Endothelial cell of umbilical vein (primary cell): ENCODE measurements at regions not wholly inside any gene's neighbourhood (a gene's known extent, or its start where the extent isn't known, plus 50 kb on each side); places are given as distances from the start of the nearest gene placed in this dataset.

ENCODE experiments used
- BruUV-seq: library from RNA; stranded (reverse); fragments of 400-500 nt; replicated peaks from 2 replicates; lab custom pipeline; 2021; lab: Mats Ljungman, UMichigan
- CTCF ChIA-PET: fragments of 300-600, 350-600 bp; sonication (Branson Sonifier 250); formaldehyde crosslinking; loops from one replicate; lab custom pipeline; 2021; ENCODE audit warnings: antibody characterized with exemption, inconsistent platforms; lab: Charles Lee
- POLR2A ChIA-PET: fragments of 300-600, 350-600 bp; sonication (Branson Sonifier 250); formaldehyde crosslinking; loops from one replicate; lab custom pipeline; 2021; ENCODE audit warnings: antibody characterized with exemption, inconsistent platforms; lab: Charles Lee
- DNase-seq: peaks from one replicate; pipeline ENCODE4 v3.0.0-alpha.2; 2011; ENCODE audit warnings: low read depth, low spot score
- FAIRE-seq: peaks from 2 replicates; lab custom pipeline; 2011; peaks lifted over from hg19 to GRCh38; lab: Jason Lieb, UNC
- H2AFZ ChIP-seq: 2 replicates; pipeline ENCODE4 v1.6.0; 2012; ENCODE audit warnings: low read depth, low read length, control low read depth, inconsistent platforms
- H3K27ac ChIP-seq: 2 replicates; pipeline ENCODE4 v1.5.1; 2011; ENCODE audit warnings: low read depth, mild to moderate bottlenecking, control low read depth, low read length, moderate library complexity; ENCODE audit not compliant: insufficient read depth
- H3K27me3 ChIP-seq, 2 experiments: 2 replicates each; pipeline versions ENCODE4 v1.6.0 to v1.6.1; 2011; ENCODE audit warnings: low read length in 2 of 2, mixed read lengths in 1 of 2; ENCODE audit not compliant: control insufficient read depth in 2 of 2, insufficient read depth in 2 of 2
- H3K36me3 ChIP-seq, 2 experiments: 2 replicates in 1 of 2; 3 replicates in 1 of 2; pipeline ENCODE4 v1.5.1; 2011; ENCODE audit warnings: low read length in 2 of 2, mild to moderate bottlenecking in 1 of 2, moderate library complexity in 1 of 2; ENCODE audit not compliant: control insufficient read depth in 2 of 2, insufficient read depth in 2 of 2; ENCODE audit errors: extremely low read depth in 1 of 2
- H3K4me1 ChIP-seq: 3 replicates; pipeline ENCODE4 v1.5.1; 2011; ENCODE audit warnings: mild to moderate bottlenecking, low read length; ENCODE audit not compliant: control insufficient read depth, insufficient read depth; ENCODE audit errors: extremely low read depth
- H3K4me2 ChIP-seq: 2 replicates; pipeline ENCODE4 v1.6.1; 2011; ENCODE audit warnings: low read length, control low read depth, mixed read lengths; ENCODE audit not compliant: insufficient read depth
- H3K4me3 ChIP-seq, 3 experiments: fragments of 200-600 bp in 1 of 3; sonication (generic), shearing (Covaris generic) in 1 of 3; replicated peaks in 1 of 3; 2 replicates each; pipeline ENCODE4 v1.5.1; 2011 to 2016; ENCODE audit warnings: control low read depth in 3 of 3, low read length in 3 of 3, mild to moderate bottlenecking in 2 of 3, inconsistent platforms in 1 of 3, low read depth in 1 of 3, moderate library complexity in 1 of 3; ENCODE audit not compliant: insufficient read depth in 1 of 3
- H3K79me2 ChIP-seq: 2 replicates; pipeline ENCODE4 v1.6.0; 2012; ENCODE audit warnings: low read length, inconsistent platforms; ENCODE audit not compliant: control insufficient read depth, insufficient read depth
- H3K9ac ChIP-seq: replicated peaks from 2 replicates; pipeline ENCODE3; 2011; ENCODE audit warnings: low read length, control low read depth; ENCODE audit not compliant: insufficient read depth; ENCODE audit errors: extremely low read depth
- H3K9me1 ChIP-seq: replicated peaks from 3 replicates; pipeline ENCODE4 v1.6.0; 2011; ENCODE audit warnings: mild to moderate bottlenecking, low read length; ENCODE audit not compliant: control insufficient read depth, insufficient read depth; ENCODE audit errors: extremely low read depth
- H3K9me3 ChIP-seq: replicated peaks from 2 replicates; pipeline ENCODE4 v1.5.1; 2012; ENCODE audit warnings: low read length, inconsistent platforms; ENCODE audit not compliant: control insufficient read depth, insufficient read depth
- H4K20me1 ChIP-seq: replicated peaks from 2 replicates; pipeline ENCODE3; 2011; ENCODE audit warnings: mild to moderate bottlenecking, low read length; ENCODE audit not compliant: control insufficient read depth, insufficient read depth; ENCODE audit errors: extremely low read depth
- CTCF ChIP-seq, 2 donors: IDR thresholded peaks; 1 replicate in 1 of 2; 2 replicates in 1 of 2; pipeline ENCODE4 v1.5.1; 2011; ENCODE audit warnings: low read length in 2 of 2, mild to moderate bottlenecking in 2 of 2, moderate library complexity in 2 of 2, control low read depth in 1 of 2, inconsistent platforms in 1 of 2, low read depth in 1 of 2; ENCODE audit not compliant: insufficient read depth in 1 of 2; ENCODE audit errors: extremely low read depth in 1 of 2
- EZH2 ChIP-seq: IDR thresholded peaks from 2 replicates; pipeline ENCODE4 v1.6.1; 2012; ENCODE audit warnings: borderline replicate concordance, low read depth, mild to moderate bottlenecking, moderate library complexity, low read length, inconsistent platforms; ENCODE audit not compliant: severe bottlenecking
- FOS ChIP-seq: IDR thresholded peaks from 2 replicates; pipeline ENCODE4 v1.6.1; 2011; ENCODE audit warnings: mild to moderate bottlenecking, low read length, moderate library complexity, borderline replicate concordance; ENCODE audit not compliant: insufficient read depth
- GATA2 ChIP-seq: IDR thresholded peaks from 2 replicates; pipeline ENCODE4 v1.7.0; 2011; ENCODE audit warnings: low read depth, mild to moderate bottlenecking, moderate library complexity, mixed read lengths, low read length; ENCODE audit not compliant: insufficient read length, insufficient read depth
- JUN ChIP-seq: IDR thresholded peaks from 2 replicates; pipeline ENCODE4 v1.6.1; 2011; ENCODE audit warnings: borderline replicate concordance, low read depth; ENCODE audit not compliant: insufficient read length, insufficient read depth
- MAX ChIP-seq: IDR thresholded peaks from 2 replicates; pipeline ENCODE4 v1.6.1; 2011; ENCODE audit not compliant: insufficient read depth, insufficient read length
- MYC ChIP-seq: IDR thresholded peaks from one replicate; pipeline ENCODE4 v1.6.1; 2011; ENCODE audit warnings: mild to moderate bottlenecking, low read depth, low read length
- POLR2A ChIP-seq: IDR thresholded peaks from 2 replicates; pipeline ENCODE4 v1.6.1; 2012; ENCODE audit warnings: low read depth, mild to moderate bottlenecking, control low read depth, low read length
- POLR2AphosphoS5 ChIP-seq: IDR thresholded peaks from 2 replicates; pipeline ENCODE4 v1.6.1; 2012; ENCODE audit warnings: low read depth, mild to moderate bottlenecking, control low read depth, low read length, moderate library complexity; ENCODE audit not compliant: insufficient read depth
- dilution Hi-C: fragments of 300-500 bp; cut with MboI; formaldehyde crosslinking; loops from one replicate; pipeline ENCODE4 v1.15.0; 2019; ENCODE audit warnings: low sequenced_read_pairs; ENCODE audit not compliant: extremely low pct_ligation_motif_present
- intact Hi-C: fragments of 100-400 bp; cut with micrococcal nuclease; formaldehyde crosslinking; loops from one replicate; pipeline ENCODE4 v1.10.0; 2022

- Histone ChIP-seq H3K4me3 (no peak overlapping the region), H3K9ac (no peak overlapping the region), H3K9me1 (no peaks in the 10 kb centered on the region), H3K4me2 (no peak overlapping the region), H3K79me2 (no peaks in the 10 kb centered on the region), H3K27me3 (no peaks in the 10 kb centered on the region), H3K27ac (no peak overlapping the region), H3K36me3 (no peaks in the 10 kb centered on the region), H3K9me3 (no peaks in the 10 kb centered on the region), H3K4me1 (peaks cover 19% of the 10 kb centered on the region), H2AFZ (no peak overlapping the region), H4K20me1 (no peaks in the 10 kb centered on the region)
- intact Hi-C loops (loop anchor here (10.0 kb wide), 1 partner anchor 318 kb away; no protein-coding TSS in a partner anchor), dilution Hi-C loops (no loop called here)
- TF ChIP-seq EZH2 (no peak), JUN (no peak), MYC (no peak), POLR2A (no peak), FOS (no peak), GATA2 (no peak), CTCF (IDR thresholded peaks at IDR 0.05; ENCODE audit: extremely low read depth in 1 of 2, insufficient read depth in 1 of 2, low read depth in 1 of 2, low read length in 2 of 2) (no peak), POLR2AphosphoS5 (no peak), MAX (no peak)
- no peak for FAIRE-seq
- no peak for DNase-seq
- CTCF ChIA-PET, result interaction anchor here (0.9 to 1.5 kb wide), 4 partner anchors 9 to 1733 kb away, joined by 3 to 4 read pairs (median 3); no protein-coding TSS in a partner anchor
- POLR2A ChIA-PET, result no interaction called here
- no TSS peak for BruUV-seq
Observed at GRCh38 chrX:118222421-118222820, 105.8 kb upstream of the KLHL13 start.
